Endothelial cell (in vitro differentiated cells): ENCODE measurements at regions not wholly inside any gene's neighbourhood (a gene's known extent, or its start where the extent isn't known, plus 50 kb on each side); places are given as distances from the start of the nearest gene placed in this dataset.

Experiments used
- DNase-seq: peaks from one replicate; pipeline ENCODE4 v3.0.0; 2021; ENCODE audit warnings: low spot score
- H3K27ac Mint-ChIP-seq: one replicate; pipeline ENCODE4 v1.8.0; 2021; ENCODE audit warnings: mixed read lengths, inconsistent platforms; ENCODE audit not compliant: unreplicated experiment
- H3K27me3 Mint-ChIP-seq: one replicate; pipeline ENCODE4 v1.8.0; 2021; ENCODE audit warnings: mild to moderate bottlenecking, moderate library complexity, mixed read lengths, inconsistent platforms; ENCODE audit not compliant: unreplicated experiment
- H3K36me3 Mint-ChIP-seq: one replicate; pipeline ENCODE4 v1.8.0; 2021; ENCODE audit warnings: mild to moderate bottlenecking, low read depth, mixed read lengths, inconsistent platforms; ENCODE audit not compliant: unreplicated experiment
- H3K4me1 Mint-ChIP-seq: one replicate; pipeline ENCODE4 v1.8.0; 2021; ENCODE audit warnings: mild to moderate bottlenecking, mixed read lengths, inconsistent platforms; ENCODE audit not compliant: unreplicated experiment
- H3K4me3 Mint-ChIP-seq: one replicate; pipeline ENCODE4 v1.8.0; 2021; ENCODE audit warnings: mild to moderate bottlenecking, mixed read lengths, inconsistent platforms; ENCODE audit not compliant: unreplicated experiment
- H3K9me3 Mint-ChIP-seq: one replicate; pipeline ENCODE4 v1.8.0; 2021; ENCODE audit warnings: mixed read lengths, inconsistent platforms; ENCODE audit not compliant: unreplicated experiment
- CTCF ChIP-seq: fragments of 200-600 bp; sonication (generic); IDR thresholded peaks from one replicate; pipeline ENCODE4 v1.5.0; 2021; ENCODE audit warnings: antibody characterized with exemption; ENCODE audit not compliant: unreplicated experiment

- no peaks in the 10 kb centered on the region for H3K36me3 Mint-ChIP-seq
- H3K27me3 Mint-ChIP-seq = peaks cover 3% of the 10 kb centered on the region
- H3K4me3 Mint-ChIP-seq = no peak overlapping the region
- no peak overlapping the region for H3K27ac Mint-ChIP-seq
- no peak for TF ChIP-seq CTCF
- no peak for DNase-seq
- H3K4me1 Mint-ChIP-seq = peaks cover 4% of the 10 kb centered on the region
- H3K9me3 Mint-ChIP-seq = no peaks in the 10 kb centered on the region
Measured at GRCh38 chr1:189866606-189867005, 611.1 kb downstream of the BRINP3 start.

- H3K4me1 Mint-ChIP-seq = peaks cover 4% of the 10 kb centered on the region
- H3K27me3 Mint-ChIP-seq = no peaks in the 10 kb centered on the region
- no peak for DNase-seq
- TF ChIP-seq CTCF = no peak
- no peaks in the 10 kb centered on the region for H3K9me3 Mint-ChIP-seq
- no peak overlapping the region for H3K27ac Mint-ChIP-seq
- H3K36me3 Mint-ChIP-seq = no peaks in the 10 kb centered on the region
- no peak overlapping the region for H3K4me3 Mint-ChIP-seq
Measured at GRCh38 chr1:189868021-189868420, 609.6 kb downstream of the BRINP3 start.

GRCh38 chr1:189874715-189875435, 602.8 kb downstream of the BRINP3 start:
- no peak for TF ChIP-seq CTCF
- no peak overlapping the region for H3K27ac Mint-ChIP-seq
- H3K27me3 Mint-ChIP-seq = no peaks in the 10 kb centered on the region
- no peaks in the 10 kb centered on the region for H3K4me1 Mint-ChIP-seq
- no peak overlapping the region for H3K4me3 Mint-ChIP-seq
- DNase-seq = no peak
- no peaks in the 10 kb centered on the region for H3K9me3 Mint-ChIP-seq
- H3K36me3 Mint-ChIP-seq = no peaks in the 10 kb centered on the region

GRCh38 chr1:189880135-189880534, 597.5 kb downstream of the BRINP3 start:
- H3K36me3 Mint-ChIP-seq = no peaks in the 10 kb centered on the region
- H3K27ac Mint-ChIP-seq = no peak overlapping the region
- no peak for TF ChIP-seq CTCF
- DNase-seq = no peak
- H3K27me3 Mint-ChIP-seq = no peaks in the 10 kb centered on the region
- H3K4me1 Mint-ChIP-seq = no peaks in the 10 kb centered on the region
- H3K9me3 Mint-ChIP-seq = no peaks in the 10 kb centered on the region
- H3K4me3 Mint-ChIP-seq = no peak overlapping the region

- TF ChIP-seq CTCF = no peak
- H3K36me3 Mint-ChIP-seq = no peaks in the 10 kb centered on the region
- H3K4me1 Mint-ChIP-seq = no peaks in the 10 kb centered on the region
- no peaks in the 10 kb centered on the region for H3K9me3 Mint-ChIP-seq
- no peak overlapping the region for H3K27ac Mint-ChIP-seq
- no peak for DNase-seq
- H3K27me3 Mint-ChIP-seq = no peaks in the 10 kb centered on the region
- no peak overlapping the region for H3K4me3 Mint-ChIP-seq
Measured at GRCh38 chr1:189899686-189900425, 577.8 kb downstream of the BRINP3 start.
